ENCODE measurements at regions not wholly inside any gene's neighbourhood (a gene's known extent, or its start where the extent isn't known, plus 50 kb on each side); places are given as distances from the start of the nearest gene placed in this dataset.
A peak's percentile ranks its signal among the peaks of the same experiment; 100 is the strongest.

- Histone ChIP-seq H3K4me1 (ENCODE audit: control insufficient read depth, low read depth, low read length) (peaks cover 2% of the 10 kb centered on the region), H4K5ac (ENCODE audit: low read length) (no peak overlapping the region), H3K23ac (ENCODE audit: low read length) (no peak overlapping the region), H3K56ac (ENCODE audit: low read length) (peak overlapping the region; percentile 22), H3K36me3 (ENCODE audit: control insufficient read depth, insufficient read depth, low read length) (no peaks in the 10 kb centered on the region), H3K27ac (ENCODE audit: low read depth, low read length) (no peak overlapping the region), H3K18ac (ENCODE audit: low read length) (no peak overlapping the region), H2BK15ac (replicated peaks; ENCODE audit: low read depth) (no peak overlapping the region), H2AK5ac (ENCODE audit: low read length) (no peak overlapping the region), H3K27me3 (ENCODE audit: insufficient read depth, low read length, poor library complexity) (no peaks in the 10 kb centered on the region), H3K4ac (ENCODE audit: low read depth, low read length) (no peak overlapping the region), H4K8ac (ENCODE audit: low read depth, low read length) (no peak overlapping the region), H3K4me2 (ENCODE audit: low read length) (no peak overlapping the region), H2BK120ac (ENCODE audit: low read depth, low read length) (no peak overlapping the region), H3K79me2 (ENCODE audit: control insufficient read depth, insufficient read depth, low read length) (no peaks in the 10 kb centered on the region), H2BK5ac (ENCODE audit: low read length) (no peak overlapping the region), H3K79me1 (ENCODE audit: low read length) (no peaks in the 10 kb centered on the region), H3K9ac (ENCODE audit: low read length) (no peak overlapping the region), H3K4me3 (ENCODE audit: low read length) (no peak overlapping the region)
- no CpG with 5 or more reads among the region's 12 CpGs for WGBS (ENCODE audit: extremely low coverage, insufficient coverage, low lambda C conversion rate)
- DNase-seq: no peak
Observed at GRCh38 chr17:73757420-73757819, 113.2 kb upstream of the SDK2 start.

GRCh38 chr17:73758245-73758644 lies 114.0 kb upstream of the SDK2 start:
- Histone ChIP-seq H3K4me2 (ENCODE audit: low read length) (no peak overlapping the region), H3K4me1 (ENCODE audit: control insufficient read depth, low read depth, low read length) (peaks cover 2% of the 10 kb centered on the region), H4K8ac (ENCODE audit: low read depth, low read length) (no peak overlapping the region)

GRCh38 chr17:73759324-73759723 lies 115.1 kb upstream of the SDK2 start:
- H3K4ac ChIP-seq (ENCODE audit: low read depth, low read length): no peak overlapping the region

More at GRCh38 chr17:73758245-73758644, 114.0 kb upstream of the SDK2 start:
- Histone ChIP-seq H3K4ac (ENCODE audit: low read depth, low read length) (no peak overlapping the region), H3K23ac (ENCODE audit: low read length) (no peak overlapping the region), H3K36me3 (ENCODE audit: control insufficient read depth, insufficient read depth, low read length) (no peaks in the 10 kb centered on the region), H3K27ac (ENCODE audit: low read depth, low read length) (no peak overlapping the region), H2BK15ac (replicated peaks; ENCODE audit: low read depth) (no peak overlapping the region), H3K27me3 (ENCODE audit: insufficient read depth, low read length, poor library complexity) (no peaks in the 10 kb centered on the region), H3K56ac (ENCODE audit: low read length) (no peak overlapping the region), H2AK5ac (ENCODE audit: low read length) (no peak overlapping the region), H2BK120ac (ENCODE audit: low read depth, low read length) (no peak overlapping the region), H3K79me1 (ENCODE audit: low read length) (no peaks in the 10 kb centered on the region), H3K18ac (ENCODE audit: low read length) (no peak overlapping the region), H3K4me3 (ENCODE audit: low read length) (no peak overlapping the region), H2BK5ac (ENCODE audit: low read length) (no peak overlapping the region), H3K9ac (ENCODE audit: low read length) (no peak overlapping the region), H4K5ac (ENCODE audit: low read length) (no peak overlapping the region), H3K79me2 (ENCODE audit: control insufficient read depth, insufficient read depth, low read length) (no peaks in the 10 kb centered on the region)
- DNase-seq: no peak
- WGBS (ENCODE audit: extremely low coverage, insufficient coverage, low lambda C conversion rate): no CpG with 5 or more reads among the region's 7 CpGs

GRCh38 chr17:73759734-73760438 lies 115.6 kb upstream of the SDK2 start:
- no peak overlapping the region for H3K9ac ChIP-seq (ENCODE audit: low read length)
- H3K23ac ChIP-seq (ENCODE audit: low read length): no peak overlapping the region
- H3K18ac ChIP-seq (ENCODE audit: low read length): no peak overlapping the region
- no peak overlapping the region for H2AK5ac ChIP-seq (ENCODE audit: low read length)
- H3K4me3 ChIP-seq (ENCODE audit: low read length): no peak overlapping the region
- no peak overlapping the region for H2BK120ac ChIP-seq (ENCODE audit: low read depth, low read length)
- H4K5ac ChIP-seq (ENCODE audit: low read length): no peak overlapping the region
- no peak for DNase-seq
- no peaks in the 10 kb centered on the region for H3K36me3 ChIP-seq (ENCODE audit: control insufficient read depth, insufficient read depth, low read length)
- no peaks in the 10 kb centered on the region for H3K27me3 ChIP-seq (ENCODE audit: insufficient read depth, low read length, poor library complexity)
- no peak overlapping the region for H3K4me2 ChIP-seq (ENCODE audit: low read length)
- no peak overlapping the region for H3K56ac ChIP-seq (ENCODE audit: low read length)
- no peak overlapping the region for H2BK15ac ChIP-seq (replicated peaks; ENCODE audit: low read depth)
- H3K27ac ChIP-seq (ENCODE audit: low read depth, low read length): no peak overlapping the region
- H4K8ac ChIP-seq (ENCODE audit: low read depth, low read length): no peak overlapping the region
- H3K79me1 ChIP-seq (ENCODE audit: low read length): no peaks in the 10 kb centered on the region
- WGBS (ENCODE audit: extremely low coverage, insufficient coverage, low lambda C conversion rate): no CpG with 5 or more reads among the region's 18 CpGs
- H2BK5ac ChIP-seq (ENCODE audit: low read length): no peak overlapping the region
- H3K4ac ChIP-seq (ENCODE audit: low read depth, low read length): no peak overlapping the region
- H3K79me2 ChIP-seq (ENCODE audit: control insufficient read depth, insufficient read depth, low read length): no peaks in the 10 kb centered on the region
- peaks cover 2% of the 10 kb centered on the region for H3K4me1 ChIP-seq (ENCODE audit: control insufficient read depth, low read depth, low read length)

More at GRCh38 chr17:73759324-73759723, 115.1 kb upstream of the SDK2 start:
- Histone ChIP-seq H3K4me2 (ENCODE audit: low read length) (no peak overlapping the region), H2AK5ac (ENCODE audit: low read length) (no peak overlapping the region), H3K9ac (ENCODE audit: low read length) (no peak overlapping the region), H3K4me1 (ENCODE audit: control insufficient read depth, low read depth, low read length) (peaks cover 2% of the 10 kb centered on the region), H2BK120ac (ENCODE audit: low read depth, low read length) (no peak overlapping the region), H3K79me2 (ENCODE audit: control insufficient read depth, insufficient read depth, low read length) (no peaks in the 10 kb centered on the region), H3K56ac (ENCODE audit: low read length) (no peak overlapping the region), H2BK15ac (replicated peaks; ENCODE audit: low read depth) (no peak overlapping the region), H3K23ac (ENCODE audit: low read length) (no peak overlapping the region), H3K36me3 (ENCODE audit: control insufficient read depth, insufficient read depth, low read length) (no peaks in the 10 kb centered on the region), H3K4me3 (ENCODE audit: low read length) (no peak overlapping the region), H3K79me1 (ENCODE audit: low read length) (no peaks in the 10 kb centered on the region), H3K27ac (ENCODE audit: low read depth, low read length) (no peak overlapping the region), H4K8ac (ENCODE audit: low read depth, low read length) (no peak overlapping the region), H3K18ac (ENCODE audit: low read length) (no peak overlapping the region), H2BK5ac (ENCODE audit: low read length) (no peak overlapping the region), H4K5ac (ENCODE audit: low read length) (no peak overlapping the region), H3K27me3 (ENCODE audit: insufficient read depth, low read length, poor library complexity) (no peaks in the 10 kb centered on the region)
- WGBS (ENCODE audit: extremely low coverage, insufficient coverage, low lambda C conversion rate): no CpG with 5 or more reads among the region's 8 CpGs
- no peak for DNase-seq

- peak; percentile 81 for DNase-seq
- WGBS (ENCODE audit: extremely low coverage, insufficient coverage, low lambda C conversion rate): no CpG with 5 or more reads among the region's 5 CpGs
- H2BK120ac ChIP-seq (ENCODE audit: low read depth, low read length): no peak overlapping the region
- H2BK5ac ChIP-seq (ENCODE audit: low read length): no peak overlapping the region
- H3K56ac ChIP-seq (ENCODE audit: low read length): no peak overlapping the region
- H4K5ac ChIP-seq (ENCODE audit: low read length): no peak overlapping the region
- H3K18ac ChIP-seq (ENCODE audit: low read length): no peak overlapping the region
- no peak overlapping the region for H3K27ac ChIP-seq (ENCODE audit: low read depth, low read length)
- no peak overlapping the region for H3K4me2 ChIP-seq (ENCODE audit: low read length)
- no peaks in the 10 kb centered on the region for H3K79me2 ChIP-seq (ENCODE audit: control insufficient read depth, insufficient read depth, low read length)
- no peak overlapping the region for H3K23ac ChIP-seq (ENCODE audit: low read length)
- no peak overlapping the region for H3K9ac ChIP-seq (ENCODE audit: low read length)
- H3K4ac ChIP-seq (ENCODE audit: low read depth, low read length): no peak overlapping the region
- no peak overlapping the region for H3K4me3 ChIP-seq (ENCODE audit: low read length)
- H2BK15ac ChIP-seq (replicated peaks; ENCODE audit: low read depth): no peak overlapping the region
- no peaks in the 10 kb centered on the region for H3K79me1 ChIP-seq (ENCODE audit: low read length)
- H3K27me3 ChIP-seq (ENCODE audit: insufficient read depth, low read length, poor library complexity): no peaks in the 10 kb centered on the region
- H3K4me1 ChIP-seq (ENCODE audit: control insufficient read depth, low read depth, low read length): peaks cover 2% of the 10 kb centered on the region
- no peak overlapping the region for H4K8ac ChIP-seq (ENCODE audit: low read depth, low read length)
- H3K36me3 ChIP-seq (ENCODE audit: control insufficient read depth, insufficient read depth, low read length): no peaks in the 10 kb centered on the region
- no peak overlapping the region for H2AK5ac ChIP-seq (ENCODE audit: low read length)
Observed at GRCh38 chr17:73760439-73760758, 116.2 kb upstream of the SDK2 start.

Data from mesendoderm (in vitro differentiated cells).